Lower leg skin (tissue), 3 donors: ENCODE measurements at regions not wholly inside any gene's neighbourhood (a gene's known extent, or its start where the extent isn't known, plus 50 kb on each side); places are given as distances from the start of the nearest gene placed in this dataset.

Experiments
- POLR2A ChIP-seq, 2 donors: fragments of 450-650 bp; IDR thresholded peaks; one replicate each; pipeline ENCODE4 v1.6.1; 2016 to 2017; ENCODE audit warnings: antibody characterized with exemption in 2 of 2, mild to moderate bottlenecking in 1 of 2, moderate library complexity in 1 of 2
- TF ChIP-seq, protein P1 (sequence below), 3 donors: fragments of 450-650 bp; IDR thresholded peaks; one replicate each; pipeline ENCODE4 v1.5.1; 2016; ENCODE audit warnings: antibody characterized with exemption in 3 of 3, mild to moderate bottlenecking in 3 of 3, moderate library complexity in 2 of 3

- TF ChIP-seq, protein P1, sequence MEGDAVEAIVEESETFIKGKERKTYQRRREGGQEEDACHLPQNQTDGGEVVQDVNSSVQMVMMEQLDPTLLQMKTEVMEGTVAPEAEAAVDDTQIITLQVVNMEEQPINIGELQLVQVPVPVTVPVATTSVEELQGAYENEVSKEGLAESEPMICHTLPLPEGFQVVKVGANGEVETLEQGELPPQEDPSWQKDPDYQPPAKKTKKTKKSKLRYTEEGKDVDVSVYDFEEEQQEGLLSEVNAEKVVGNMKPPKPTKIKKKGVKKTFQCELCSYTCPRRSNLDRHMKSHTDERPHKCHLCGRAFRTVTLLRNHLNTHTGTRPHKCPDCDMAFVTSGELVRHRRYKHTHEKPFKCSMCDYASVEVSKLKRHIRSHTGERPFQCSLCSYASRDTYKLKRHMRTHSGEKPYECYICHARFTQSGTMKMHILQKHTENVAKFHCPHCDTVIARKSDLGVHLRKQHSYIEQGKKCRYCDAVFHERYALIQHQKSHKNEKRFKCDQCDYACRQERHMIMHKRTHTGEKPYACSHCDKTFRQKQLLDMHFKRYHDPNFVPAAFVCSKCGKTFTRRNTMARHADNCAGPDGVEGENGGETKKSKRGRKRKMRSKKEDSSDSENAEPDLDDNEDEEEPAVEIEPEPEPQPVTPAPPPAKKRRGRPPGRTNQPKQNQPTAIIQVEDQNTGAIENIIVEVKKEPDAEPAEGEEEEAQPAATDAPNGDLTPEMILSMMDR (IDR thresholded peaks at IDR 0.05): no peak
- TF ChIP-seq POLR2A (IDR thresholded peaks at IDR 0.05): no peak
These were observed 137.4 kb upstream of the AKR1E2 start for GRCh38 chr10:4688601-4689000.
